SK-N-MC (cell line): ENCODE measurements at regions not wholly inside any gene's neighbourhood (a gene's known extent, or its start where the extent isn't known, plus 50 kb on each side); places are given as distances from the start of the nearest gene placed in this dataset.

ENCODE experiments used
- DNase-seq: peaks from one replicate; pipeline ENCODE4 v3.0.0-alpha.2; 2011; ENCODE audit warnings: low read depth, low spot score
- H3K27ac ChIP-seq: fragments of 200-600 bp; sonication (generic); 2 replicates; pipeline ENCODE4 v1.5.1; 2016; ENCODE audit warnings: mixed run types
- H3K36me3 ChIP-seq: fragments of 200-600 bp; sonication (generic); 2 replicates; pipeline ENCODE4 v1.6.1; 2017; ENCODE audit warnings: antibody characterized with exemption, low read length, mixed read lengths; ENCODE audit not compliant: insufficient read depth
- H3K4me3 ChIP-seq: fragments of 200-600 bp; sonication (generic); 2 replicates; pipeline ENCODE4 v1.5.1; 2016
- H3K9ac ChIP-seq: fragments of 200-600 bp; sonication (generic); 2 replicates; pipeline ENCODE4 v1.8.0; 2017; ENCODE audit warnings: mixed run types, mixed read lengths; ENCODE audit not compliant: insufficient read length
- H3K9me3 ChIP-seq: fragments of 200-600 bp; sonication (generic); 2 replicates; pipeline ENCODE4 v1.6.1; 2017; ENCODE audit warnings: low read depth, mild to moderate bottlenecking, antibody characterized with exemption, low read length, moderate library complexity, mixed read lengths
- EZH2 ChIP-seq: fragments of 200-600 bp; sonication (generic); IDR thresholded peaks from one replicate; pipeline ENCODE4 v1.6.1; 2017; ENCODE audit warnings: antibody characterized with exemption
- FOXP2 ChIP-seq: optimal IDR thresholded peaks from 2 replicates; pipeline ENCODE3; 2011; ENCODE audit warnings: mild to moderate bottlenecking, moderate library complexity; ENCODE audit not compliant: insufficient read depth; ENCODE audit errors: extremely low read length, control extremely low read depth
- POLR2AphosphoS5 ChIP-seq: IDR thresholded peaks from 2 replicates; pipeline ENCODE4 v1.6.1; 2012; ENCODE audit warnings: mild to moderate bottlenecking, low read depth, low read length, borderline replicate concordance

DNA sequence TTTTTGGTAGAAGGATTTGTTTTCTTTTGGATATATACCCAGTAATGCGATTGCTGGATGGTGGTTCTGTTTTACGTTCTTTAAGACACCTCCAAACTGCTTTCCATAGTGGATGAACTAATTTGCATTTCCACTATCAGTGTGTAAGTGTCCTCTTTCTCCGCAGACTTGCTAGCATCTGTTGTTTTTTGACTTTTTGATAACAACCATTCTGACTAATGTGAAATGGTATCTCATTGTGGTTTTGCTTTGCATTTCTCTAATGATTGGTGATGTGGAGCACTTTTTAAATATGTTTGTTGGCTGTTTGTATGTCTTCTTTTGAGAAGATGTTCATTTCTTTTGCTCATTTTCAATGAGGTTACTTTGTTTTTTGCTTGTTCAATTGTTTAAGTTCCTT is 260.9 kb upstream of the CWC22 start:
- no peaks in the 10 kb centered on the region for H3K36me3 ChIP-seq
- no peak for DNase-seq
- no peak overlapping the region for H3K9ac ChIP-seq
- H3K9me3 ChIP-seq = no peaks in the 10 kb centered on the region
- no peak for TF ChIP-seq EZH2
- TF ChIP-seq FOXP2 = no peak
- TF ChIP-seq POLR2AphosphoS5 = no peak
- no peak overlapping the region for H3K4me3 ChIP-seq
- H3K27ac ChIP-seq = no peak overlapping the region

DNA sequence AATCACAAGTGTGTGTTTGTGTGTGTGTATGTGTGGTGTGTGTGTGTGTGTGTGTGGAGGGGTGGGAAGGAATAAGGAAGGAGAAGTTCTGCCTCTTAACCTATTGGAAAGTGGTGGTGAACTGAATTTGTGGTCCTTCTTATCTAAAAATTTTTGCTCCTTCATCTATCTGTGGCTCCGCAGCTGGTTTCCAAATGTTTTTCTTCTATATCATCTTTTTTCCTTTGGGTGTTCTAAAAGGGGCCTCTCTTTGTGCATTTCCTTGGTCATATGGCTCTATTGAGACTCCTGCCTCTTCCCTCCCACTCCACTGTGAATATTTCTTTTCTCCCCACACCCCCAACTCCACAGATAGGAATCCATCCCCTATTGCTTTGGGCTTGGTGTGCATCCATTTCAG is 254.9 kb upstream of the CWC22 start:
- Histone ChIP-seq H3K27ac (no peak overlapping the region), H3K4me3 (no peak overlapping the region), H3K9me3 (no peaks in the 10 kb centered on the region; the same call in 1 of the 2 replicates), H3K36me3 (no peaks in the 10 kb centered on the region), H3K9ac (no peak overlapping the region)
- no peak for DNase-seq
- no peak for TF ChIP-seq EZH2
- TF ChIP-seq POLR2AphosphoS5 = no peak
- TF ChIP-seq FOXP2 = no peak

DNA sequence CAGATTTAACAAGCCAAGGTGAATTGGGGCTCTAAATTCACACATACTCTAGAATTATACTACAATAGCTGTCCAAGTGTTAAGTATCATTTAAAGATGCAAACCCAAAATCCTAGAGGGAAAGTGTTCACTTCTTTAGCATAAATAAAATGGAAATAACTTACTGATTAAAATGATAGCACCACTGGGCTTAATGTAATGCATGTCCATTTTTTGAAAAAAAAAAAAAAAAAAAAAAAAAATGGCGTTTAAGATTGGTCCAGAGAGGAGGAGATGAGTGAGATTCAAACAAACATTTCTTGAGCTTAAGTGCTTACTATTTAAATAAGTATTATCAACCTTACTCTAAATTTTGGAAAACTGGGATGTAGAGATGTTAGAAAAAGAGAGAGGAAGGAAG is 251.5 kb upstream of the CWC22 start:
- H3K27ac ChIP-seq = no peak overlapping the region
- H3K9me3 ChIP-seq = no peaks in the 10 kb centered on the region; the same call in 1 of the 2 replicates
- TF ChIP-seq EZH2 (no peak), FOXP2 (no peak), POLR2AphosphoS5 (no peak)
- no peak overlapping the region for H3K9ac ChIP-seq
- DNase-seq = no peak
- H3K4me3 ChIP-seq = no peak overlapping the region
- no peaks in the 10 kb centered on the region for H3K36me3 ChIP-seq

DNA sequence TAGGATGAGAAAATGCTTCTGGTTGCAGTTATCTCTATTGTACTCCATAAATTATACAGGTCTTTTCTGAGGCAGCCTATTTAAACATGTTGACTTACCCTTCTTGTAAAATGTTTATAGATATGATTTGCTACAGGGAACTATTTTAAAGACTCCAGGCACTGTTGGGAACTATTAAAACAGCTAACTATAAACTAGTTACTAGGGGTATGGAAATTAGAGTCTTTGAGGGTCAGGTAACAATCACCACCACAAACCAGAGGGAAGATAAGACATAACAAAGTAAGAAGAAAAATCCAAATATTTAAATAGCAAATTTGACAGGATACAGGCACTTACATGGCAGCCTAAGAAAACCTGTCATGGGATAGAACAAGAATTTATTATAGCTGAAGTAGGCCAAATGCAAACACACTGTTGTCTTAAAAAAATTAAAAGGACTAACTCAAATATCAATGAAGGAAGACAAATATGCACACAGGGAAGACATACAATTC is 251.0 kb upstream of the CWC22 start:
- TF ChIP-seq EZH2 (no peak), POLR2AphosphoS5 (no peak), FOXP2 (no peak)
- H3K9me3 ChIP-seq = no peaks in the 10 kb centered on the region; the same call in 1 of the 2 replicates
- no peaks in the 10 kb centered on the region for H3K36me3 ChIP-seq
- no peak overlapping the region for H3K9ac ChIP-seq
- H3K27ac ChIP-seq = no peak overlapping the region
- H3K4me3 ChIP-seq = no peak overlapping the region
- no peak for DNase-seq

DNA sequence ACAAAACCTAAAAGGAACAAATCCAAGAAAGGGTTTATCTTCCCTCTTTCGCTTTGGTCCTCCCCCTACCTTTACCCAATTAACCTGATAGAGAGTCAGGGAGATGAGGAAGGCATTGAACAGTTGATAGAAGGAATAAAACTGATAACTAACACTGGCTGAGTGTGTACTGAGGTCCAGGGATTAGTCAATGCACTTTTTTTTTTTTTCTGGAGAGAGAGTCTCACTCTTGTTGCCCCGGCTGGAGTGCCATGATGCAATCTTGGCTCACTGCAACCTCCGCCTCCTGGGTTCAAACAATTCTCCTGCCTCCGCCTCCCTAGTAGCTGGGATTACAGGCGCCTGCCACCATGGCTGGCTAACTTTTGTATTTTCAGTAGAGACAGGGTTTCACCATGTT is 250.2 kb upstream of the CWC22 start:
- Histone ChIP-seq H3K36me3 (no peaks in the 10 kb centered on the region), H3K9ac (no peak overlapping the region), H3K27ac (no peak overlapping the region), H3K9me3 (no peaks in the 10 kb centered on the region; the same call in 1 of the 2 replicates), H3K4me3 (no peak overlapping the region)
- DNase-seq = no peak
- TF ChIP-seq POLR2AphosphoS5 (no peak), EZH2 (no peak), FOXP2 (no peak)

DNA sequence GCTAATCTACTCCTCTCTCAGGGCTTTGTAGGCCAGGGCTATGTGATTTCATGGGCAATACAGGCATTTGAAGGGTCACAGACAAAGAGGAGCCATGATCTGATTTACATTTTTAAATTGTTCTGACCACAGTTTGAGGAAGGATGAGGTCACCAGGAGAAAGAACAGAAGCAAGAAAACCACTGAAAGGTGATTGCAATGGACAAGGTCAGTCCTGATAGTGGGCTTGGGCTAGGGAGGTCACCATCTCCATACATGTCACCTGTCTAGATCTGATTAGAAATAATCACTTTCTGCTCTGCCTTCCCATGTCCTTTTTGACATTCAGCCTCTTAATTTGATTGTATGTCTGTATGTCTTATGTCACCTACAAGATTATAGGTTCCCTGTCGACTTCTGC is 248.9 kb upstream of the CWC22 start:
- no peak for DNase-seq
- no peak overlapping the region for H3K27ac ChIP-seq
- no peaks in the 10 kb centered on the region for H3K36me3 ChIP-seq
- TF ChIP-seq FOXP2 = no peak
- TF ChIP-seq POLR2AphosphoS5 = no peak
- no peak for TF ChIP-seq EZH2
- no peak overlapping the region for H3K4me3 ChIP-seq
- no peak overlapping the region for H3K9ac ChIP-seq
- no peaks in the 10 kb centered on the region; the same call in 1 of the 2 replicates for H3K9me3 ChIP-seq

DNA sequence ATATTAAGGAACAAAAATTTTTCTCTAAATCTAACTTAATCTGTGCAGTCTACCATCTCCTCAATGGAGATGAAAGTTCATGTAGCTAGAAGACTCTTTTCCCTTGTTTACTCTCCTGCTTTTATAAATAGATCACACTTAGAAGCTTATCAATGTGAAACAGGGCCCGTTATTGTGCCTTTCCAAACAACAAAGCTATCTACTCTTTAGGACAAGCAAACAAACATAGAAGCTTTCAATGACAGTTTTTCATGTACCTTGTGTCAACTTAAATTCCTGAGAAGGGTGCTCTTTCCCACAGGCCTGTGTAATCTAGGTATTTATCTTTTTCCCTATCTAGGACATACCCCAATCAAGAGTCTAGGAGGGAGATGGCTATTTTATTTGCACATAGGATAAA is 247.8 kb upstream of the CWC22 start:
- Histone ChIP-seq H3K9me3 (no peaks in the 10 kb centered on the region), H3K36me3 (no peaks in the 10 kb centered on the region), H3K4me3 (no peak overlapping the region), H3K27ac (no peak overlapping the region), H3K9ac (no peak overlapping the region)
- TF ChIP-seq EZH2 (no peak), POLR2AphosphoS5 (no peak), FOXP2 (no peak)
- no peak for DNase-seq

DNA sequence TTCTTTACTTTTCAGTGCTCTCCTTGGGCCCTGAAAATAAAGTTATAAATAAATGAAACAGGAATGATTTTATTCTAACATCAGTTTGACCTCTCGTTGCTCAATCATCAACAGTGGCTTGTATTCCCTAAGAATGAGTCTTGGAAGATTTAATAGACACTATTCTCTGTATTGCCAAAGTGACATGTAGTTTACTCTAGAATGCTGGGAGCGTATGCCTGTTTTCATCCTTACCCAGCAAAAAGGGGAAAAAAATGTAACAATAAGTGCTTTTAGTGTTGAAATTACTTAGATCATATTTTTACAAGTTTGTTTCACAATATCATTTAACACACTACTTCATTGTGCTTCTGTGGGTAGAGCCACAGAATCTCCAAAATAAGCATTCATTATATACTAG is 240.6 kb upstream of the CWC22 start:
- Histone ChIP-seq H3K27ac (no peak overlapping the region), H3K9me3 (no peaks in the 10 kb centered on the region), H3K9ac (no peak overlapping the region), H3K4me3 (no peak overlapping the region), H3K36me3 (no peaks in the 10 kb centered on the region)
- no peak for DNase-seq
- TF ChIP-seq POLR2AphosphoS5 (no peak), FOXP2 (no peak), EZH2 (no peak)

DNA sequence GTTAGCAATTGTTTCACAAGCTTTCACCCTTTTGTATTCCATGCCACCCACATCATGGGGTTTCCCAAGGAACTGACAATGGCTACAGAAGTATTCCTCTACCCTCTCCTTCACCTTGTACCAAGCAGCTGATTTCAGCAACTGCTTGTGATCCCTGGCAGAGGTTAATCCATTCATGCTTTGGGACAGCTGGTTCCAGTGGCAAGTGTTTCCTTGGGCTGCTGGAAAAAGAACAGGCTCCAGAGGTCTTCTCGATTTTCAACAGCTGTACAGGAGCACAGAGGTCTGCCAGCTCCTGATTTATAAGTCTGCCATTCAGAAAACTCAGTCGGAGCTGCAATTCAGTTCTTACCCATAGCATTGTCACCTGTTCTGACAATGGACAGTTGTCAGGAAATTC is 239.2 kb upstream of the CWC22 start:
- Histone ChIP-seq H3K9ac (no peak overlapping the region), H3K9me3 (no peaks in the 10 kb centered on the region), H3K4me3 (no peak overlapping the region), H3K27ac (no peak overlapping the region), H3K36me3 (no peaks in the 10 kb centered on the region)
- DNase-seq = no peak
- TF ChIP-seq POLR2AphosphoS5 = no peak
- no peak for TF ChIP-seq FOXP2
- no peak for TF ChIP-seq EZH2
